ENCODE measurements at regions not wholly inside any gene's neighbourhood (a gene's known extent, or its start where the extent isn't known, plus 50 kb on each side); places are given as distances from the start of the nearest gene placed in this dataset.
A peak's percentile ranks its signal among the peaks of the same experiment; 100 is the strongest.

- no peak overlapping the region for H3K4me3 ChIP-seq
- H3K36me3 ChIP-seq: no peaks in the 10 kb centered on the region
- peaks cover 8 to 36% (median 26%) of the 10 kb centered on the region in 6 donors for H3K4me1 ChIP-seq
- intact Hi-C loops (cut with DNase I; ENCODE audit: low total_unique reads): no loop called here
- DNase-seq: no peak
- TF ChIP-seq POLR2AphosphoS5 (IDR thresholded peaks at IDR 0.05): no peak
- peaks cover 0 to 64% (median 10%) of the 10 kb centered on the region in 7 donors for H3K27me3 ChIP-seq (replicated peaks in 1 of 7)
- WGBS, 5 donors: 30 to 47% (median 41%) methylated on average over 2 of the region's 2 CpGs
- H3K27ac ChIP-seq: no peak overlapping the region
- H3K9me3 ChIP-seq: peaks cover 0 to 13% (median 7%) of the 10 kb centered on the region in 8 donors
Measured at GRCh38 chr15:62394079-62394478, 229.0 kb upstream of the C2CD4B start.

- DNase-seq: no peak
- Histone ChIP-seq H3K36me3 (no peaks in the 10 kb centered on the region), H3K27ac (no peak overlapping the region), H3K4me1 (no peaks in the 10 kb centered on the region), H3K4me3 (no peak overlapping the region), H3K27me3 (replicated peaks in 1 of 7) (peaks cover 0 to 60% (median 0%) of the 10 kb centered on the region in 7 donors), H3K9me3 (peaks cover 0 to 31% (median 22%) of the 10 kb centered on the region in 8 donors)
- TF ChIP-seq, protein P1, sequence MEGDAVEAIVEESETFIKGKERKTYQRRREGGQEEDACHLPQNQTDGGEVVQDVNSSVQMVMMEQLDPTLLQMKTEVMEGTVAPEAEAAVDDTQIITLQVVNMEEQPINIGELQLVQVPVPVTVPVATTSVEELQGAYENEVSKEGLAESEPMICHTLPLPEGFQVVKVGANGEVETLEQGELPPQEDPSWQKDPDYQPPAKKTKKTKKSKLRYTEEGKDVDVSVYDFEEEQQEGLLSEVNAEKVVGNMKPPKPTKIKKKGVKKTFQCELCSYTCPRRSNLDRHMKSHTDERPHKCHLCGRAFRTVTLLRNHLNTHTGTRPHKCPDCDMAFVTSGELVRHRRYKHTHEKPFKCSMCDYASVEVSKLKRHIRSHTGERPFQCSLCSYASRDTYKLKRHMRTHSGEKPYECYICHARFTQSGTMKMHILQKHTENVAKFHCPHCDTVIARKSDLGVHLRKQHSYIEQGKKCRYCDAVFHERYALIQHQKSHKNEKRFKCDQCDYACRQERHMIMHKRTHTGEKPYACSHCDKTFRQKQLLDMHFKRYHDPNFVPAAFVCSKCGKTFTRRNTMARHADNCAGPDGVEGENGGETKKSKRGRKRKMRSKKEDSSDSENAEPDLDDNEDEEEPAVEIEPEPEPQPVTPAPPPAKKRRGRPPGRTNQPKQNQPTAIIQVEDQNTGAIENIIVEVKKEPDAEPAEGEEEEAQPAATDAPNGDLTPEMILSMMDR (IDR thresholded peaks at IDR 0.05 in 8 of 11, conservative IDR thresholded peaks at IDR 0.05 in 3 of 11): no peak
- TF ChIP-seq POLR2AphosphoS5 (IDR thresholded peaks at IDR 0.05) (no peak), POLR2A (IDR thresholded peaks at IDR 0.05) (no peak)
- intact Hi-C loops (cut with DNase I; ENCODE audit: low total_unique reads): no loop called here
- 59 to 78% (median 74%) methylated on average over 5 of the region's 5 CpGs for WGBS, 5 donors
Measured at GRCh38 chr15:62400778-62401177, 235.7 kb upstream of the C2CD4B start.

- intact Hi-C loops (cut with DNase I; ENCODE audit: low total_unique reads): no loop called here
- 78 to 90% (median 86%) methylated on average over 6 of the region's 6 CpGs for WGBS, 5 donors
- Histone ChIP-seq H3K4me3 (no peak overlapping the region), H3K27ac (no peak overlapping the region), H3K36me3 (no peaks in the 10 kb centered on the region), H3K9me3 (peaks cover 0 to 31% (median 22%) of the 10 kb centered on the region in 8 donors), H3K27me3 (replicated peaks in 1 of 7) (peaks cover 0 to 50% (median 0%) of the 10 kb centered on the region in 7 donors), H3K4me1 (no peaks in the 10 kb centered on the region)
- no peak for TF ChIP-seq POLR2A (IDR thresholded peaks at IDR 0.05)
- no peak for TF ChIP-seq POLR2AphosphoS5 (IDR thresholded peaks at IDR 0.05)
- DNase-seq: no peak
Measured at GRCh38 chr15:62402687-62403086, 237.6 kb upstream of the C2CD4B start.

- peaks cover 0 to 26% (median 21%) of the 10 kb centered on the region in 8 donors for H3K9me3 ChIP-seq
- H3K27me3 ChIP-seq (replicated peaks in 1 of 7): peaks cover 0 to 50% (median 0%) of the 10 kb centered on the region in 7 donors
- no peaks in the 10 kb centered on the region for H3K4me1 ChIP-seq
- 56 to 65% (median 63%) methylated on average over 8 of the region's 8 CpGs for WGBS, 5 donors
- DNase-seq: no peak
- TF ChIP-seq POLR2AphosphoS5 (IDR thresholded peaks at IDR 0.05) (peak in 2 of 3 donors; percentile 9 to 30), POLR2A (IDR thresholded peaks at IDR 0.05) (no peak)
- TF ChIP-seq, protein P1 (IDR thresholded peaks at IDR 0.05 in 8 of 11, conservative IDR thresholded peaks at IDR 0.05 in 3 of 11): no peak
- intact Hi-C loops (cut with DNase I; ENCODE audit: low total_unique reads): no loop called here
- H3K27ac ChIP-seq: peak overlapping the region in 1 of 8 donors; percentile 13
- no peak overlapping the region for H3K4me3 ChIP-seq
- no peaks in the 10 kb centered on the region for H3K36me3 ChIP-seq
Measured at GRCh38 chr15:62403164-62403809, 238.2 kb upstream of the C2CD4B start.

- Histone ChIP-seq H3K27me3 (replicated peaks in 1 of 7) (peaks cover 0 to 45% (median 0%) of the 10 kb centered on the region in 7 donors), H3K4me1 (no peaks in the 10 kb centered on the region), H3K36me3 (no peaks in the 10 kb centered on the region), H3K9me3 (peaks cover 0 to 16% (median 11%) of the 10 kb centered on the region in 8 donors), H3K27ac (no peak overlapping the region), H3K4me3 (no peak overlapping the region)
- no peak for DNase-seq
- 54 to 74% (median 65%) methylated on average over 7 of the region's 7 CpGs for WGBS, 5 donors
- intact Hi-C loops (cut with DNase I; ENCODE audit: low total_unique reads): no loop called here
- TF ChIP-seq POLR2AphosphoS5 (IDR thresholded peaks at IDR 0.05): no peak
- no peak for TF ChIP-seq POLR2A (IDR thresholded peaks at IDR 0.05)
- TF ChIP-seq, protein P1 (IDR thresholded peaks at IDR 0.05 in 8 of 11, conservative IDR thresholded peaks at IDR 0.05 in 3 of 11): no peak
Measured at GRCh38 chr15:62404194-62404985, 239.3 kb upstream of the C2CD4B start.
